ENCODE measurements at regions not wholly inside any gene's neighbourhood (a gene's known extent, or its start where the extent isn't known, plus 50 kb on each side); places are given as distances from the start of the nearest gene placed in this dataset.

DNA sequence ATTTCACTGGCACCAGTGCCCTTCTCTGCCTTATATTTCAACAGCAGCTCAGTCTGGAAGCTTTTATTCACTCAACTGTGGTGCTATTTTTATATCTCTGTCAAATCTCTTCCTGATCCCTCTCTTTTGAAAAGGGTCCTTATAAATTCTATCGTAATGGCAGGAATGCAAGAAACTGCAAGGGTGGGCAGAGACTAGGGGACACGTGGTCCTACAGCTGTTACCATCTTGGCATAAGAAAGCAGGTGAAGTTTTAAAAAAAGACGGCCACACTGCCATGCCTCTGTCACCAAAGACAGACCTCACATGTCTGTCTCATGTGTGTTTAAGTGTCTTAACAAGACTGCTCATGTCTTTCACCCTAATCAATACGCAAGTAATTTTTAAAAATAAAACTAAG lies 368.4 kb upstream of the CDH11 start:
- TF ChIP-seq, protein P1, sequence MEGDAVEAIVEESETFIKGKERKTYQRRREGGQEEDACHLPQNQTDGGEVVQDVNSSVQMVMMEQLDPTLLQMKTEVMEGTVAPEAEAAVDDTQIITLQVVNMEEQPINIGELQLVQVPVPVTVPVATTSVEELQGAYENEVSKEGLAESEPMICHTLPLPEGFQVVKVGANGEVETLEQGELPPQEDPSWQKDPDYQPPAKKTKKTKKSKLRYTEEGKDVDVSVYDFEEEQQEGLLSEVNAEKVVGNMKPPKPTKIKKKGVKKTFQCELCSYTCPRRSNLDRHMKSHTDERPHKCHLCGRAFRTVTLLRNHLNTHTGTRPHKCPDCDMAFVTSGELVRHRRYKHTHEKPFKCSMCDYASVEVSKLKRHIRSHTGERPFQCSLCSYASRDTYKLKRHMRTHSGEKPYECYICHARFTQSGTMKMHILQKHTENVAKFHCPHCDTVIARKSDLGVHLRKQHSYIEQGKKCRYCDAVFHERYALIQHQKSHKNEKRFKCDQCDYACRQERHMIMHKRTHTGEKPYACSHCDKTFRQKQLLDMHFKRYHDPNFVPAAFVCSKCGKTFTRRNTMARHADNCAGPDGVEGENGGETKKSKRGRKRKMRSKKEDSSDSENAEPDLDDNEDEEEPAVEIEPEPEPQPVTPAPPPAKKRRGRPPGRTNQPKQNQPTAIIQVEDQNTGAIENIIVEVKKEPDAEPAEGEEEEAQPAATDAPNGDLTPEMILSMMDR (conservative IDR thresholded peaks at IDR 0.05; ENCODE audit: low read length) = no peak
- TF ChIP-seq EZH2phosphoT487 (IDR thresholded peaks at IDR 0.05; ENCODE audit: borderline replicate concordance, low read depth, low read length) = no peak
